HepG2 (cell line): ENCODE measurements at regions not wholly inside any gene's neighbourhood (a gene's known extent, or its start where the extent isn't known, plus 50 kb on each side); places are given as distances from the start of the nearest gene placed in this dataset.
A peak's percentile ranks its signal among the peaks of the same experiment; 100 is the strongest.

ENCODE experiments used
- ARNTL ChIP-seq: sonication (generic); formaldehyde crosslinking; IDR thresholded peaks from 2 replicates; pipeline ENCODE4 v1.4.0; 2020; ENCODE audit warnings: mild to moderate bottlenecking, missing genetic modification reagents
- DPF2 ChIP-seq: sonication (generic); formaldehyde crosslinking; IDR thresholded peaks from 2 replicates; pipeline ENCODE4 v1.4.0; 2020; ENCODE audit warnings: mild to moderate bottlenecking, low read depth, missing genetic modification reagents, borderline replicate concordance
- FOXP1 ChIP-seq, 2 experiments: fragments of 450-650 bp in 1 of 2; IDR thresholded peaks; 2 replicates each; pipeline ENCODE4 v1.6.1; 2017 to 2018; ENCODE audit warnings: antibody characterized with exemption in 1 of 2
- GATAD2A ChIP-seq: IDR thresholded peaks from 2 replicates; pipeline ENCODE4 v1.6.1; 2016
- JUND ChIP-seq: sonication (generic); formaldehyde crosslinking; IDR thresholded peaks from 2 replicates; pipeline ENCODE4 v1.8.0; 2022; ENCODE audit warnings: mild to moderate bottlenecking, missing genetic modification reagents
- KLF13 ChIP-seq: sonication (generic); formaldehyde crosslinking; IDR thresholded peaks from 2 replicates; pipeline ENCODE4 v1.4.0; 2020; ENCODE audit warnings: mild to moderate bottlenecking, missing genetic modification reagents
- MLLT10 ChIP-seq: sonication (generic); formaldehyde crosslinking; IDR thresholded peaks from 2 replicates; pipeline ENCODE4 v1.4.0; 2020; ENCODE audit warnings: missing genetic modification reagents
- NCOA1 ChIP-seq: sonication (generic); formaldehyde crosslinking; IDR thresholded peaks from 2 replicates; pipeline ENCODE4 v1.9.0; 2021; ENCODE audit warnings: missing genetic modification reagents
- NR2F1 ChIP-seq, 2 experiments: fragments of 450-650 bp in 1 of 2; formaldehyde crosslinking in 1 of 2; IDR thresholded peaks; 2 replicates each; pipeline versions ENCODE4 v1.5.0 to v1.6.1; 2016 to 2020; ENCODE audit warnings: mild to moderate bottlenecking in 1 of 2, missing compliant biosample characterization in 1 of 2, missing genetic modification reagents in 1 of 2, moderate library complexity in 1 of 2
- RBM39 ChIP-seq: fragments of 200-400 bp; formaldehyde crosslinking; IDR thresholded peaks from one replicate; pipeline ENCODE4 v1.6.1; 2018; ENCODE audit warnings: antibody characterized with exemption, mild to moderate bottlenecking, low read depth, low read length; ENCODE audit not compliant: poor library complexity, severe bottlenecking
- SALL1 ChIP-seq: sonication (generic); formaldehyde crosslinking; IDR thresholded peaks from 2 replicates; pipeline ENCODE4 v1.8.0; 2022; ENCODE audit warnings: mild to moderate bottlenecking, missing genetic modification reagents
- SETDB1 ChIP-seq: sonication (generic); formaldehyde crosslinking; IDR thresholded peaks from 2 replicates; pipeline ENCODE4 v1.5.1; 2020; ENCODE audit warnings: missing genetic modification reagents, mild to moderate bottlenecking, borderline replicate concordance
- SIN3A ChIP-seq: IDR thresholded peaks from 2 replicates; pipeline ENCODE4 v1.6.1; 2011; ENCODE audit warnings: low read depth, mild to moderate bottlenecking, control low read depth, low read length, borderline replicate concordance
- TBL1XR1 ChIP-seq: fragments of 150-350 bp; IDR thresholded peaks from 2 replicates; pipeline ENCODE4 v1.6.1; 2014; ENCODE audit warnings: borderline replicate concordance, low read length; ENCODE audit not compliant: partially characterized antibody
- TSC22D2 ChIP-seq: sonication (generic); formaldehyde crosslinking; IDR thresholded peaks from 2 replicates; pipeline ENCODE4 v1.5.1; 2020; ENCODE audit warnings: missing genetic modification reagents, mild to moderate bottlenecking, borderline replicate concordance
- ZKSCAN5 ChIP-seq: sonication (generic); formaldehyde crosslinking; IDR thresholded peaks from 2 replicates; pipeline ENCODE4 v1.5.1; 2020; ENCODE audit warnings: mild to moderate bottlenecking, missing genetic modification reagents
- ZNF180 ChIP-seq: sonication (generic); formaldehyde crosslinking; IDR thresholded peaks from 2 replicates; pipeline ENCODE4 v1.4.0; 2020; ENCODE audit warnings: low read depth, missing genetic modification reagents, borderline replicate concordance
- ZNF263 ChIP-seq: sonication (generic); formaldehyde crosslinking; IDR thresholded peaks from 2 replicates; pipeline ENCODE4 v1.4.0; 2020; ENCODE audit warnings: missing genetic modification reagents
- ZNF644 ChIP-seq: IDR thresholded peaks from 2 replicates; pipeline ENCODE4 v1.6.1; 2016; ENCODE audit warnings: low read depth
- ZNF713 ChIP-seq: sonication (generic); formaldehyde crosslinking; IDR thresholded peaks from 2 replicates; pipeline ENCODE4 v1.4.0; 2020; ENCODE audit warnings: mild to moderate bottlenecking, missing genetic modification reagents
- TF ChIP-seq, protein P1 (sequence below): sonication (generic); formaldehyde crosslinking; IDR thresholded peaks from 2 replicates; pipeline ENCODE4 v1.8.0; 2022; ENCODE audit warnings: missing genetic modification reagents, mild to moderate bottlenecking, inconsistent platforms, borderline replicate concordance
- TF ChIP-seq, protein P2 (sequence below): IDR thresholded peaks from 2 replicates; pipeline ENCODE4 v1.6.1; 2016; ENCODE audit warnings: missing compliant biosample characterization, missing genetic modification reagents, borderline replicate concordance
- TF ChIP-seq, protein P3 (sequence below): sonication (generic); formaldehyde crosslinking; IDR thresholded peaks from 2 replicates; pipeline ENCODE4 v1.5.1; 2020; ENCODE audit warnings: mild to moderate bottlenecking, missing genetic modification reagents, moderate library complexity
- TF ChIP-seq, protein P4 (sequence below): sonication (generic); formaldehyde crosslinking; IDR thresholded peaks from 2 replicates; pipeline ENCODE4 v1.4.0; 2020; ENCODE audit warnings: mild to moderate bottlenecking, missing genetic modification reagents

DNA sequence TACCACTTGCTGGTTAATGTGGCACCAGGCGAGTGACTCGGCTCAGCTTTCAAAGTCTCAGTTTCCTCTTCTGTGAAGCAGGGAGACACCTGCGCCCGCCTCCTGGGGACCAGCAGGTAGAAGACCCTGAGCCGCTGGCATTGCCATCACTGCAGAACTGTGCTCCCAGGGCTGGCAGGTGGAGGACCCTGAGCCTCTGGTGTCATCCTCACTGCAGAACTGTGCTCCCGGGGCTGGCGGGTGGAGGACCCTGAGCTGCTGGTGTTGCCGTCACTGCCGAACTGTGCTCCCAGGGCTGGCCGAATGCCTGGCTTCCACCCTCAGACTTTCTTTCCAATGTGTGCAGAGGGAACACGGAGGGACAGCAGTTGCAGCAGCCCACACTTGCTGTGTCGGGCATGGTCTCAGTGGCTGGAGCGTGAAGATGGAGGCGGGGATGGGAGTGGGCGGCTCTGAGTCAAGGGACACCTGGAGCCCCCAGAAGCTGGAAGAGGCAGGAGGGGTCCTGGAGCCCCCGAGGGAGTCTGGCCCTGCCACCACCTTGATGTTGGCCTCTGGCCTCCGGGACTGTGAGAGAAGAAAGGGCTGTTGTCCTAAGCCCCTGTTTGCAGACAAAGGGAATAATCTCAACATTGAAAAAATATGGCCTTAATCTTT lies 75.8 kb upstream of the METTL9 start (continued):
- TF ChIP-seq, protein P1, sequence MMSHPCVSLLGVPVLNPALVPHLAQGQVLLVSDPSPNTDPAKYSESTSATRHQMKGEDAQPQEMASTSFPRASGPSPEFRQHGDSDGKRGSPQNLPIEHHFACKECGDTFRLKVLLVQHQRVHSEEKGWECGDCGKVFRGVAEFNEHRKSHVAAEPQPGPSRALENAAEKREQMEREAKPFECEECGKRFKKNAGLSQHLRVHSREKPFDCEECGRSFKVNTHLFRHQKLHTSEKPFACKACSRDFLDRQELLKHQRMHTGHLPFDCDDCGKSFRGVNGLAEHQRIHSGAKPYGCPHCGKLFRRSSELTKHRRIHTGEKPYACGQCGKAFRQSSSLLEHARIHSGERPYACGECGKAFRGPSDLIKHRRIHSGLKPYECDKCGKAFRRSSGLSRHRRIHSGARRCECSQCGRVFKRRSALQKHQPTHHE (CRISPR knock-in tag), result no peak
- TF ChIP-seq NR2F1 (CRISPR knock-in tag; IDR thresholded peaks at IDR 0.05) (peak in 1 of 2 experiments; percentile 61; a peak in 2 of 4 replicates), JUND (CRISPR knock-in tag) (peak; percentile 52; the same call in 1 of the 2 replicates), ZNF644 (CRISPR knock-in tag) (no peak), ZKSCAN5 (CRISPR knock-in tag) (no peak), TSC22D2 (peak; percentile 54; the same call in 1 of the 2 replicates), DPF2 (CRISPR knock-in tag) (peak; percentile 35; the same call in 1 of the 2 replicates), KLF13 (peak; percentile 96), ZNF180 (CRISPR knock-in tag) (no peak), SIN3A (no peak), GATAD2A (CRISPR knock-in tag) (peak; percentile 26; the same call in 1 of the 2 replicates), NCOA1 (no peak), SALL1 (CRISPR knock-in tag) (peak; percentile 57; the same call in 1 of the 2 replicates), ZNF263 (peak; percentile 99), FOXP1 (IDR thresholded peaks at IDR 0.05) (no peak), FOXP1 (CRISPR knock-in tag; IDR thresholded peaks at IDR 0.05) (peak; percentile 29; the same call in 1 of the 2 replicates), ARNTL (no peak), TBL1XR1 (no peak), ZNF713 (0 out of 2 replicates have a peak, but pooled peaks have one; percentile 26), RBM39 (peak; percentile 92), SETDB1 (CRISPR knock-in tag) (no peak), MLLT10 (CRISPR knock-in tag) (no peak)
- TF ChIP-seq, protein P2, sequence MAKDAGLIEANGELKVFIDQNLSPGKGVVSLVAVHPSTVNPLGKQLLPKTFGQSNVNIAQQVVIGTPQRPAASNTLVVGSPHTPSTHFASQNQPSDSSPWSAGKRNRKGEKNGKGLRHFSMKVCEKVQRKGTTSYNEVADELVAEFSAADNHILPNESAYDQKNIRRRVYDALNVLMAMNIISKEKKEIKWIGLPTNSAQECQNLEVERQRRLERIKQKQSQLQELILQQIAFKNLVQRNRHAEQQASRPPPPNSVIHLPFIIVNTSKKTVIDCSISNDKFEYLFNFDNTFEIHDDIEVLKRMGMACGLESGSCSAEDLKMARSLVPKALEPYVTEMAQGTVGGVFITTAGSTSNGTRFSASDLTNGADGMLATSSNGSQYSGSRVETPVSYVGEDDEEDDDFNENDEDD (CRISPR knock-in tag), result peak; percentile 17; the same call in 1 of the 2 replicates
- TF ChIP-seq, protein P3, sequence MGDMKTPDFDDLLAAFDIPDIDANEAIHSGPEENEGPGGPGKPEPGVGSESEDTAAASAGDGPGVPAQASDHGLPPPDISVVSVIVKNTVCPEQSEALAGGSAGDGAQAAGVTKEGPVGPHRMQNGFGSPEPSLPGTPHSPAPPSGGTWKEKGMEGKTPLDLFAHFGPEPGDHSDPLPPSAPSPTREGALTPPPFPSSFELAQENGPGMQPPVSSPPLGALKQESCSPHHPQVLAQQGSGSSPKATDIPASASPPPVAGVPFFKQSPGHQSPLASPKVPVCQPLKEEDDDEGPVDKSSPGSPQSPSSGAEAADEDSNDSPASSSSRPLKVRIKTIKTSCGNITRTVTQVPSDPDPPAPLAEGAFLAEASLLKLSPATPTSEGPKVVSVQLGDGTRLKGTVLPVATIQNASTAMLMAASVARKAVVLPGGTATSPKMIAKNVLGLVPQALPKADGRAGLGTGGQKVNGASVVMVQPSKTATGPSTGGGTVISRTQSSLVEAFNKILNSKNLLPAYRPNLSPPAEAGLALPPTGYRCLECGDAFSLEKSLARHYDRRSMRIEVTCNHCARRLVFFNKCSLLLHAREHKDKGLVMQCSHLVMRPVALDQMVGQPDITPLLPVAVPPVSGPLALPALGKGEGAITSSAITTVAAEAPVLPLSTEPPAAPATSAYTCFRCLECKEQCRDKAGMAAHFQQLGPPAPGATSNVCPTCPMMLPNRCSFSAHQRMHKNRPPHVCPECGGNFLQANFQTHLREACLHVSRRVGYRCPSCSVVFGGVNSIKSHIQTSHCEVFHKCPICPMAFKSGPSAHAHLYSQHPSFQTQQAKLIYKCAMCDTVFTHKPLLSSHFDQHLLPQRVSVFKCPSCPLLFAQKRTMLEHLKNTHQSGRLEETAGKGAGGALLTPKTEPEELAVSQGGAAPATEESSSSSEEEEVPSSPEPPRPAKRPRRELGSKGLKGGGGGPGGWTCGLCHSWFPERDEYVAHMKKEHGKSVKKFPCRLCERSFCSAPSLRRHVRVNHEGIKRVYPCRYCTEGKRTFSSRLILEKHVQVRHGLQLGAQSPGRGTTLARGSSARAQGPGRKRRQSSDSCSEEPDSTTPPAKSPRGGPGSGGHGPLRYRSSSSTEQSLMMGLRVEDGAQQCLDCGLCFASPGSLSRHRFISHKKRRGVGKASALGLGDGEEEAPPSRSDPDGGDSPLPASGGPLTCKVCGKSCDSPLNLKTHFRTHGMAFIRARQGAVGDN (CRISPR knock-in tag), result peak; percentile 77
- TF ChIP-seq, protein P4, sequence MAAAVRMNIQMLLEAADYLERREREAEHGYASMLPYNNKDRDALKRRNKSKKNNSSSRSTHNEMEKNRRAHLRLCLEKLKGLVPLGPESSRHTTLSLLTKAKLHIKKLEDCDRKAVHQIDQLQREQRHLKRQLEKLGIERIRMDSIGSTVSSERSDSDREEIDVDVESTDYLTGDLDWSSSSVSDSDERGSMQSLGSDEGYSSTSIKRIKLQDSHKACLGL (CRISPR knock-in tag), result peak; percentile 45; the same call in 1 of the 2 replicates
